Transverse colon (tissue), 4 donors: ENCODE measurements at regions not wholly inside any gene's neighbourhood (a gene's known extent, or its start where the extent isn't known, plus 50 kb on each side); places are given as distances from the start of the nearest gene placed in this dataset.

Experiments
- DNase-seq: peaks from one replicate; pipeline ENCODE4 v3.0.0-alpha.2; 2019
- H3K27ac ChIP-seq, 4 donors: fragments of 200-600 bp; sonication (generic); 2 replicates each; pipeline ENCODE4 v1.5.1; 2016 to 2018; ENCODE audit warnings: inconsistent platforms in 4 of 4
- H3K27me3 ChIP-seq: fragments of 200-600 bp; sonication (generic); 2 replicates; pipeline ENCODE4 v1.5.1; 2017; ENCODE audit warnings: inconsistent platforms
- H3K36me3 ChIP-seq, 4 donors: fragments of 200-600 bp; sonication (generic); 2 replicates each; pipeline ENCODE4 v1.5.1; 2017 to 2019; ENCODE audit warnings: inconsistent platforms in 4 of 4
- H3K4me1 ChIP-seq, 4 donors: fragments of 200-600 bp; sonication (generic); 2 replicates each; pipeline ENCODE4 v1.5.1; 2017 to 2020; ENCODE audit warnings: inconsistent platforms in 4 of 4
- H3K4me3 ChIP-seq, 4 donors: fragments of 200-600 bp; sonication (generic); 1 replicate in 1 of 4; 2 replicates in 3 of 4; pipeline versions ENCODE4 v1.5.1 to v1.6.1; 2017 to 2019; ENCODE audit warnings: inconsistent platforms in 4 of 4
- H3K9me3 ChIP-seq, 2 donors: fragments of 200-600 bp; sonication (generic); 2 replicates each; pipeline ENCODE4 v1.5.1; 2017 to 2019; ENCODE audit warnings: inconsistent platforms in 2 of 2
- CTCF ChIP-seq, 5 experiments: fragments of 200-600 bp in 3 of 5; fragments of 450-650 bp in 2 of 5; sonication (generic) in 3 of 5; IDR thresholded peaks; 1 replicate in 2 of 5; 2 replicates in 3 of 5; pipeline ENCODE4 v1.5.1; 2016 to 2017; ENCODE audit warnings: antibody characterized with exemption in 5 of 5, inconsistent platforms in 3 of 5, mild to moderate bottlenecking in 2 of 5, moderate library complexity in 1 of 5
- EP300 ChIP-seq: sonication (generic); formaldehyde crosslinking; IDR thresholded peaks from one replicate; pipeline ENCODE4 v1.6.1; 2017; ENCODE audit warnings: antibody characterized with exemption, low read depth
- POLR2A ChIP-seq: fragments of 450-650 bp; IDR thresholded peaks from one replicate; pipeline ENCODE4 v1.6.1; 2016; ENCODE audit warnings: antibody characterized with exemption, mild to moderate bottlenecking, moderate library complexity
- POLR2AphosphoS5 ChIP-seq, 3 donors: sonication (generic); formaldehyde crosslinking; IDR thresholded peaks; one replicate each; pipeline ENCODE4 v1.6.1; 2016; ENCODE audit warnings: antibody characterized with exemption in 3 of 3
- WGBS, 2 donors: methylation state at CpG; one replicate each; pipeline ENCODE4 v1.1.5; 2018; ENCODE audit warnings: low coverage in 1 of 2; 5-methylcytosine and 5-hydroxymethylcytosine counted together
- in situ Hi-C, 4 donors: fragments of 200-750 bp; cut with MboI; loops; one replicate each; pipeline versions ENCODE4 v1.15.0 to v1.15.1; 2017; ENCODE audit warnings: low sequenced_read_pairs in 3 of 4, low pct_ligation_motif_present in 1 of 4, low pct_unique_long_range_greater_than_20kb in 1 of 4
- intact Hi-C: fragments of 100-400 bp; cut with DNase I; formaldehyde crosslinking; loops from one replicate; pipeline ENCODE4 v1.15.1; 2023; ENCODE audit warnings: low total_unique reads

GRCh38 chr17:13442361-13442760 is 159.4 kb downstream of the HS3ST3A1 start:
- Histone ChIP-seq H3K4me1 (peaks cover 0 to 14% (median 0%) of the 10 kb centered on the region in 4 donors), H3K27ac (no peak overlapping the region), H3K36me3 (no peaks in the 10 kb centered on the region), H3K27me3 (no peaks in the 10 kb centered on the region), H3K4me3 (no peak overlapping the region), H3K9me3 (no peaks in the 10 kb centered on the region)
- in situ Hi-C loops (no loop called here), intact Hi-C loops (no loop called here)
- 84 to 85% methylated on average over 4 of the region's 4 CpGs for WGBS, 2 donors
- TF ChIP-seq POLR2A (no peak), CTCF (IDR thresholded peaks at IDR 0.05) (no peak), POLR2AphosphoS5 (IDR thresholded peaks at IDR 0.05) (no peak), EP300 (no peak)
- DNase-seq: no peak

GRCh38 chr17:13441873-13442272 is 159.9 kb downstream of the HS3ST3A1 start:
- 89 to 100% methylated on average over 1 of the region's 1 CpG for WGBS, 2 donors
- Histone ChIP-seq H3K4me1 (peaks cover 0 to 14% (median 0%) of the 10 kb centered on the region in 4 donors), H3K4me3 (no peak overlapping the region), H3K9me3 (no peaks in the 10 kb centered on the region), H3K36me3 (no peaks in the 10 kb centered on the region), H3K27me3 (no peaks in the 10 kb centered on the region), H3K27ac (no peak overlapping the region)
- no peak for TF ChIP-seq CTCF (IDR thresholded peaks at IDR 0.05)
- no peak for TF ChIP-seq POLR2AphosphoS5 (IDR thresholded peaks at IDR 0.05)
- no peak for TF ChIP-seq POLR2A
- no peak for TF ChIP-seq EP300
- in situ Hi-C loops (no loop called here), intact Hi-C loops (no loop called here)
- no peak for DNase-seq

GRCh38 chr17:13437966-13438779 is 163.6 kb downstream of the HS3ST3A1 start:
- Histone ChIP-seq H3K4me3 (no peak overlapping the region), H3K4me1 (peaks cover 0 to 14% (median 0%) of the 10 kb centered on the region in 4 donors), H3K27me3 (no peaks in the 10 kb centered on the region), H3K27ac (peak overlapping the region in 3 of 4 donors; percentile 8 to 47 (median 25)), H3K36me3 (no peaks in the 10 kb centered on the region), H3K9me3 (no peaks in the 10 kb centered on the region)
- no peak for TF ChIP-seq POLR2AphosphoS5 (IDR thresholded peaks at IDR 0.05)
- TF ChIP-seq CTCF (IDR thresholded peaks at IDR 0.05): no peak
- intact Hi-C loops: no loop called here
- DNase-seq: peak; percentile 61
- 50 to 56% methylated on average over 3 to 17 of the region's 17 CpGs for WGBS, 2 donors
- in situ Hi-C loops: no loop called here

- TF ChIP-seq POLR2AphosphoS5 (IDR thresholded peaks at IDR 0.05) (no peak), POLR2A (no peak), CTCF (IDR thresholded peaks at IDR 0.05) (no peak), EP300 (no peak)
- H3K36me3 ChIP-seq: no peaks in the 10 kb centered on the region
- no peaks in the 10 kb centered on the region for H3K9me3 ChIP-seq
- no peak for DNase-seq
- intact Hi-C loops: no loop called here
- 83 to 84% methylated on average over 3 of the region's 3 CpGs for WGBS, 2 donors
- no peak overlapping the region for H3K27ac ChIP-seq
- H3K4me3 ChIP-seq: no peak overlapping the region
- in situ Hi-C loops: no loop called here
- no peaks in the 10 kb centered on the region for H3K27me3 ChIP-seq
- H3K4me1 ChIP-seq: peaks cover 0 to 14% (median 0%) of the 10 kb centered on the region in 4 donors
Measured at GRCh38 chr17:13435230-13435629, 166.5 kb downstream of the HS3ST3A1 start.
